MM.1S (cell line): ENCODE measurements at regions not wholly inside any gene's neighbourhood (a gene's known extent, or its start where the extent isn't known, plus 50 kb on each side); places are given as distances from the start of the nearest gene placed in this dataset.

Source experiments
- EZH2 ChIP-seq: fragments of 300-600 bp; sonication (generic); optimal IDR thresholded peaks from 2 replicates; pipeline ENCODE3; 2017; ENCODE audit warnings: low read depth, mild to moderate bottlenecking, antibody characterized with exemption, low read length, mixed read lengths
- EZH2phosphoT487 ChIP-seq: fragments of 300-600 bp; sonication (generic); IDR thresholded peaks from 2 replicates; pipeline ENCODE4 v1.6.1; 2018; ENCODE audit warnings: antibody characterized with exemption, low read length
- TF ChIP-seq, protein P1 (sequence below): fragments of 300-600 bp; sonication (generic); IDR thresholded peaks from 2 replicates; pipeline ENCODE4 v1.5.1; 2016; ENCODE audit warnings: antibody characterized with exemption, low read length, mixed read lengths

DNA sequence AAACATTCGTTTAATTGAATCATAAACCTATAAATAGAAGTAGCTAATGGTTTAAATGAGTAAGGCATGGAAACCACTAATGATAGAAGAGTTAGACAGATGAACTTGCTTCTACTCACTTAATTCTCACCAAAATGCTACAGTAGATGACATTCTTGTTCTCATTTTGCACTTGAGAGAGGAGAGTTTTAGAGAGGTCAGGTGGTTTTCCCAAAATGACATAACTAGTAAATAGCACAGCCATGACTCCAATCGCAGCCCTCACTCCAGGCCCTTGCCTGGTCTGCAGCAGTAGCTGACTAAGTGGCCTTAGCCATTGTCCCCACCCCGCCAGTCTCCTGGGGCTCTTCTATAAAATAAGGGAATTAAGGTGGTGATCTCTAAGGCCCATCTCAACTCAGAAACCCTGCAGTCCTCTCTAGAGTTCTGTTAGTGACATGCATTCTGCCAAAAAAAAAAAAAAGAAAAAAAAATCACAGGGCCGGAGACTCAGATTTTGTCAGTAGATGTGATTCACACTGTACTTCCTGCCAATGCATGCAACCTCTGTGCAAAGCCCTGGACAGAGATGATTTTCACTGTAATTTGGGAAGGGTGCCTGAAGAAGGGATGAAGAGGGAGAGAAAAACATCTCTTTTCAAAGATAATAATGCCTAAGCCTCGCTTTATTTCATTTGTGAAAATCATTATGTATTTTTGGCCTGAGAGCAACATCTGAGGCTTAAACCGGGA is 221.8 kb downstream of the ANAPC1 start:
- TF ChIP-seq, protein P1, sequence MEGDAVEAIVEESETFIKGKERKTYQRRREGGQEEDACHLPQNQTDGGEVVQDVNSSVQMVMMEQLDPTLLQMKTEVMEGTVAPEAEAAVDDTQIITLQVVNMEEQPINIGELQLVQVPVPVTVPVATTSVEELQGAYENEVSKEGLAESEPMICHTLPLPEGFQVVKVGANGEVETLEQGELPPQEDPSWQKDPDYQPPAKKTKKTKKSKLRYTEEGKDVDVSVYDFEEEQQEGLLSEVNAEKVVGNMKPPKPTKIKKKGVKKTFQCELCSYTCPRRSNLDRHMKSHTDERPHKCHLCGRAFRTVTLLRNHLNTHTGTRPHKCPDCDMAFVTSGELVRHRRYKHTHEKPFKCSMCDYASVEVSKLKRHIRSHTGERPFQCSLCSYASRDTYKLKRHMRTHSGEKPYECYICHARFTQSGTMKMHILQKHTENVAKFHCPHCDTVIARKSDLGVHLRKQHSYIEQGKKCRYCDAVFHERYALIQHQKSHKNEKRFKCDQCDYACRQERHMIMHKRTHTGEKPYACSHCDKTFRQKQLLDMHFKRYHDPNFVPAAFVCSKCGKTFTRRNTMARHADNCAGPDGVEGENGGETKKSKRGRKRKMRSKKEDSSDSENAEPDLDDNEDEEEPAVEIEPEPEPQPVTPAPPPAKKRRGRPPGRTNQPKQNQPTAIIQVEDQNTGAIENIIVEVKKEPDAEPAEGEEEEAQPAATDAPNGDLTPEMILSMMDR: no peak
- no peak for TF ChIP-seq EZH2phosphoT487
- no peak for TF ChIP-seq EZH2
